ENCODE measurements at regions not wholly inside any gene's neighbourhood (a gene's known extent, or its start where the extent isn't known, plus 50 kb on each side); places are given as distances from the start of the nearest gene placed in this dataset.

DNA sequence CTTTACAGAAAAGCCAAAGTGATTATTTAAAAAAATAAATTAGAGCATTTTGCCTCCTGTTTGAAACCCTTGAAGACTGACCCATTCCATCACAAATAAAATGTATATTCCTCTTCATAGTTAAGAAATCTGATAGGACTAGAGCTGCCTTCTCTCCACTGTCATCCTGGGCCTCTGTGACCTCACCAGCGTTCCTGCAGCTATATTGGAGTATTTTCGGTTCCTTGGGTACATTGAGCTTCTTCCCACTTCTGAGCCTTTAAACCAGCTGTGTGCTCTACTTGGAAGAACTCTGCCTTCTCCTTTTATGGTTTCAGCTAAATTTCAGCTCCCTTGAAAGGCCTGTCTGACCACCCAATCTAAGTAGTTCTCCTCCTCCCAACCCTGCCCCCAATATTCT lies 99.1 kb upstream of the ABCA1 start:
- TF ChIP-seq, protein P1, sequence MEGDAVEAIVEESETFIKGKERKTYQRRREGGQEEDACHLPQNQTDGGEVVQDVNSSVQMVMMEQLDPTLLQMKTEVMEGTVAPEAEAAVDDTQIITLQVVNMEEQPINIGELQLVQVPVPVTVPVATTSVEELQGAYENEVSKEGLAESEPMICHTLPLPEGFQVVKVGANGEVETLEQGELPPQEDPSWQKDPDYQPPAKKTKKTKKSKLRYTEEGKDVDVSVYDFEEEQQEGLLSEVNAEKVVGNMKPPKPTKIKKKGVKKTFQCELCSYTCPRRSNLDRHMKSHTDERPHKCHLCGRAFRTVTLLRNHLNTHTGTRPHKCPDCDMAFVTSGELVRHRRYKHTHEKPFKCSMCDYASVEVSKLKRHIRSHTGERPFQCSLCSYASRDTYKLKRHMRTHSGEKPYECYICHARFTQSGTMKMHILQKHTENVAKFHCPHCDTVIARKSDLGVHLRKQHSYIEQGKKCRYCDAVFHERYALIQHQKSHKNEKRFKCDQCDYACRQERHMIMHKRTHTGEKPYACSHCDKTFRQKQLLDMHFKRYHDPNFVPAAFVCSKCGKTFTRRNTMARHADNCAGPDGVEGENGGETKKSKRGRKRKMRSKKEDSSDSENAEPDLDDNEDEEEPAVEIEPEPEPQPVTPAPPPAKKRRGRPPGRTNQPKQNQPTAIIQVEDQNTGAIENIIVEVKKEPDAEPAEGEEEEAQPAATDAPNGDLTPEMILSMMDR (IDR thresholded peaks at IDR 0.05), result no peak
- TF ChIP-seq POLR2A (IDR thresholded peaks at IDR 0.05), result no peak

All from body of pancreas (tissue), 4 donors.